ENCODE measurements at regions not wholly inside any gene's neighbourhood (a gene's known extent, or its start where the extent isn't known, plus 50 kb on each side); places are given as distances from the start of the nearest gene placed in this dataset.

GRCh38 chr5:124643336-124643735 is 103.1 kb downstream of the ZNF608 start (continued):
- TF ChIP-seq, protein P1, sequence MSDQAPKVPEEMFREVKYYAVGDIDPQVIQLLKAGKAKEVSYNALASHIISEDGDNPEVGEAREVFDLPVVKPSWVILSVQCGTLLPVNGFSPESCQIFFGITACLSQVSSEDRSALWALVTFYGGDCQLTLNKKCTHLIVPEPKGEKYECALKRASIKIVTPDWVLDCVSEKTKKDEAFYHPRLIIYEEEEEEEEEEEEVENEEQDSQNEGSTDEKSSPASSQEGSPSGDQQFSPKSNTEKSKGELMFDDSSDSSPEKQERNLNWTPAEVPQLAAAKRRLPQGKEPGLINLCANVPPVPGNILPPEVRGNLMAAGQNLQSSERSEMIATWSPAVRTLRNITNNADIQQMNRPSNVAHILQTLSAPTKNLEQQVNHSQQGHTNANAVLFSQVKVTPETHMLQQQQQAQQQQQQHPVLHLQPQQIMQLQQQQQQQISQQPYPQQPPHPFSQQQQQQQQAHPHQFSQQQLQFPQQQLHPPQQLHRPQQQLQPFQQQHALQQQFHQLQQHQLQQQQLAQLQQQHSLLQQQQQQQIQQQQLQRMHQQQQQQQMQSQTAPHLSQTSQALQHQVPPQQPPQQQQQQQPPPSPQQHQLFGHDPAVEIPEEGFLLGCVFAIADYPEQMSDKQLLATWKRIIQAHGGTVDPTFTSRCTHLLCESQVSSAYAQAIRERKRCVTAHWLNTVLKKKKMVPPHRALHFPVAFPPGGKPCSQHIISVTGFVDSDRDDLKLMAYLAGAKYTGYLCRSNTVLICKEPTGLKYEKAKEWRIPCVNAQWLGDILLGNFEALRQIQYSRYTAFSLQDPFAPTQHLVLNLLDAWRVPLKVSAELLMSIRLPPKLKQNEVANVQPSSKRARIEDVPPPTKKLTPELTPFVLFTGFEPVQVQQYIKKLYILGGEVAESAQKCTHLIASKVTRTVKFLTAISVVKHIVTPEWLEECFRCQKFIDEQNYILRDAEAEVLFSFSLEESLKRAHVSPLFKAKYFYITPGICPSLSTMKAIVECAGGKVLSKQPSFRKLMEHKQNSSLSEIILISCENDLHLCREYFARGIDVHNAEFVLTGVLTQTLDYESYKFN (CRISPR knock-in tag; conservative IDR thresholded peaks at IDR 0.05), result no peak
- TF ChIP-seq ZFYVE20 (CRISPR knock-in tag; IDR thresholded peaks at IDR 0.05; ENCODE audit: borderline replicate concordance, low read depth) (no peak), RBM22 (optimal IDR thresholded peaks at IDR 0.05; ENCODE audit: low read length) (no peak), KMT2A (CRISPR knock-in tag; IDR thresholded peaks at IDR 0.05) (no peak), ZNF878 (CRISPR knock-in tag; IDR thresholded peaks at IDR 0.05) (no peak), ZNF646 (CRISPR knock-in tag; IDR thresholded peaks at IDR 0.05) (no peak), THRA (CRISPR knock-in tag; IDR thresholded peaks at IDR 0.05; ENCODE audit: borderline replicate concordance) (no peak), NAIF1 (CRISPR knock-in tag; IDR thresholded peaks at IDR 0.05; ENCODE audit: borderline replicate concordance) (no peak), NCOA2 (CRISPR knock-in tag; IDR thresholded peaks at IDR 0.05) (no peak), ARNTL (CRISPR knock-in tag; IDR thresholded peaks at IDR 0.05) (no peak)
- TF ChIP-seq, protein P2, sequence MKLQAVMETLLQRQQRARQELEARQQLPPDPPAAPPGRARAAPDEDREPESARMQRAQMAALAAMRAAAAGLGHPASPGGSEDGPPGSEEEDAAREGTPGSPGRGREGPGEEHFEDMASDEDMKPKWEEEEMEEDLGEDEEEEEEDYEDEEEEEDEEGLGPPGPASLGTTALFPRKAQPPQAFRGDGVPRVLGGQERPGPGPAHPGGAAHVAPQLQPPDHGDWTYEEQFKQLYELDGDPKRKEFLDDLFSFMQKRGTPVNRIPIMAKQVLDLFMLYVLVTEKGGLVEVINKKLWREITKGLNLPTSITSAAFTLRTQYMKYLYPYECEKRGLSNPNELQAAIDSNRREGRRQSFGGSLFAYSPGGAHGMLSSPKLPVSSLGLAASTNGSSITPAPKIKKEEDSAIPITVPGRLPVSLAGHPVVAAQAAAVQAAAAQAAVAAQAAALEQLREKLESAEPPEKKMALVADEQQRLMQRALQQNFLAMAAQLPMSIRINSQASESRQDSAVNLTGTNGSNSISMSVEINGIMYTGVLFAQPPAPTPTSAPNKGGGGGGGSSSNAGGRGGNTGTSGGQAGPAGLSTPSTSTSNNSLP (IDR thresholded peaks at IDR 0.05; ENCODE audit: low read depth, low read length), result no peak
